Renal cortex interstitium (tissue), 11 donors: ENCODE measurements at regions not wholly inside any gene's neighbourhood (a gene's known extent, or its start where the extent isn't known, plus 50 kb on each side); places are given as distances from the start of the nearest gene placed in this dataset.

Experiments used
- DNase-seq, 11 donors: peaks; one replicate each; pipeline ENCODE4 v3.0.0-alpha.2; 2013; ENCODE audit warnings: low read depth in 9 of 11, low spot score in 4 of 11; ENCODE audit errors: extremely low read depth in 1 of 11

- DNase-seq: no peak
Measured at GRCh38 chr12:30391766-30392366, 303.8 kb downstream of the IPO8 start.

- no peak for DNase-seq
Measured at GRCh38 chr12:30385706-30386105, 310.0 kb downstream of the IPO8 start.

GRCh38 chr12:30384976-30385375 lies 310.7 kb downstream of the IPO8 start:
- no peak for DNase-seq

- no peak for DNase-seq
Measured at GRCh38 chr12:30378307-30378706, 317.4 kb downstream of the IPO8 start.

GRCh38 chr12:30364822-30365221 lies 330.8 kb downstream of the IPO8 start:
- DNase-seq: no peak

- no peak for DNase-seq
Measured at GRCh38 chr12:30361145-30361544, 334.5 kb downstream of the IPO8 start.

GRCh38 chr12:30358671-30359070 lies 337.0 kb downstream of the IPO8 start:
- no peak for DNase-seq

GRCh38 chr12:30357766-30358490 lies 337.7 kb downstream of the IPO8 start:
- DNase-seq: no peak

- no peak for DNase-seq
Measured at GRCh38 chr12:30345744-30346471, 349.8 kb downstream of the IPO8 start.

- DNase-seq: no peak
Measured at GRCh38 chr12:30330565-30330964, 365.1 kb downstream of the IPO8 start.

GRCh38 chr12:30329281-30329680 lies 366.4 kb downstream of the IPO8 start:
- no peak for DNase-seq

- no peak for DNase-seq
Measured at GRCh38 chr12:30323008-30323407, 372.7 kb downstream of the IPO8 start.

- DNase-seq: no peak
Measured at GRCh38 chr12:30320561-30320960, 375.1 kb downstream of the IPO8 start.

GRCh38 chr12:30314506-30315100 lies 381.1 kb downstream of the IPO8 start:
- DNase-seq: no peak

GRCh38 chr12:30308010-30308717 lies 387.5 kb downstream of the IPO8 start:
- no peak for DNase-seq

- no peak for DNase-seq
Measured at GRCh38 chr12:30304528-30304927, 391.1 kb downstream of the IPO8 start.

- no peak for DNase-seq
Measured at GRCh38 chr12:30301291-30301690, 394.4 kb downstream of the IPO8 start.

- peak in 1 of 11 donors; percentile 7 for DNase-seq
Measured at GRCh38 chr12:30296486-30296885, 399.2 kb downstream of the IPO8 start.

- DNase-seq: peak in 5 of 11 donors; percentile 8 to 18 (median 9)
Measured at GRCh38 chr12:30286345-30286926, 409.2 kb downstream of the IPO8 start.
